GM23248 (cell line): ENCODE measurements at regions not wholly inside any gene's neighbourhood (a gene's known extent, or its start where the extent isn't known, plus 50 kb on each side); places are given as distances from the start of the nearest gene placed in this dataset.

ENCODE experiments used
- DNase-seq: peaks from one replicate; pipeline ENCODE4 v3.0.0-alpha.2; 2015
- H2AFZ ChIP-seq: fragments of 200-600 bp; sonication (generic); 2 replicates; pipeline ENCODE4 v1.6.1; 2016; ENCODE audit warnings: antibody characterized with exemption
- H3F3A ChIP-seq: fragments of 200-600 bp; sonication (generic); 2 replicates; pipeline ENCODE4 v1.6.1; 2016; ENCODE audit warnings: mild to moderate bottlenecking, antibody characterized with exemption, mixed run types; ENCODE audit not compliant: insufficient read depth
- H3K27ac ChIP-seq: fragments of 200-600 bp; sonication (generic); 2 replicates; pipeline ENCODE4 v1.5.1; 2016; ENCODE audit warnings: mild to moderate bottlenecking
- H3K27me3 ChIP-seq: fragments of 200-600 bp; sonication (generic); replicated peaks from 2 replicates; pipeline ENCODE4 v1.6.1; 2016; ENCODE audit warnings: mild to moderate bottlenecking; ENCODE audit not compliant: insufficient read depth
- H3K36me3 ChIP-seq: fragments of 200-600 bp; sonication (generic); 2 replicates; pipeline ENCODE4 v1.6.1; 2016; ENCODE audit warnings: low read depth, mild to moderate bottlenecking
- H3K4me1 ChIP-seq: fragments of 200-600 bp; sonication (generic); 2 replicates; pipeline ENCODE4 v1.6.1; 2016; ENCODE audit warnings: mild to moderate bottlenecking; ENCODE audit not compliant: insufficient read depth
- H3K4me2 ChIP-seq: fragments of 200-600 bp; sonication (generic); one replicate; pipeline ENCODE4 v1.6.1; 2016; ENCODE audit warnings: mild to moderate bottlenecking; ENCODE audit not compliant: unreplicated experiment
- H3K4me3 ChIP-seq: fragments of 200-600 bp; sonication (generic); 2 replicates; pipeline ENCODE4 v1.5.1; 2016; ENCODE audit warnings: mild to moderate bottlenecking
- H3K79me2 ChIP-seq: fragments of 200-600 bp; sonication (generic); 2 replicates; pipeline ENCODE4 v1.6.1; 2016; ENCODE audit warnings: mild to moderate bottlenecking; ENCODE audit not compliant: insufficient read depth
- H3K9ac ChIP-seq: fragments of 200-600 bp; sonication (generic); 2 replicates; pipeline ENCODE4 v1.6.1; 2016; ENCODE audit warnings: mild to moderate bottlenecking
- H3K9me2 ChIP-seq: fragments of 200-600 bp; sonication (generic); 2 replicates; pipeline ENCODE4 v1.6.1; 2016; ENCODE audit warnings: mixed run types, mild to moderate bottlenecking, moderate library complexity; ENCODE audit not compliant: insufficient read depth
- H3K9me3 ChIP-seq: fragments of 200-600 bp; sonication (generic); one replicate; pipeline ENCODE4 v1.6.1; 2017; ENCODE audit warnings: low read depth
- H4K20me1 ChIP-seq: fragments of 200-600 bp; sonication (generic); 2 replicates; pipeline ENCODE4 v1.6.0; 2016; ENCODE audit not compliant: insufficient read depth
- EZH2 ChIP-seq: fragments of 200-600 bp; sonication (generic); IDR thresholded peaks from 2 replicates; pipeline ENCODE4 v1.6.1; 2018; ENCODE audit warnings: antibody characterized with exemption, mild to moderate bottlenecking; ENCODE audit not compliant: insufficient read depth, poor library complexity, severe bottlenecking
- EZH2phosphoT487 ChIP-seq: fragments of 200-600 bp; sonication (generic); IDR thresholded peaks from 2 replicates; pipeline ENCODE4 v1.6.1; 2018; ENCODE audit warnings: antibody characterized with exemption, moderate library complexity, mild to moderate bottlenecking, low read depth; ENCODE audit not compliant: insufficient read depth
- WGBS, 2 experiments: methylation state at CpG; one replicate each; pipeline ENCODE4 v1.1.6; 2015 to 2017; ENCODE audit warnings: low lambda C conversion rate in 2 of 2, low coverage in 1 of 2; ENCODE audit errors: missing lambda C conversion rate in 2 of 2; 5-methylcytosine and 5-hydroxymethylcytosine counted together
- in situ Hi-C: fragments of 300-500 bp; cut with MboI; formaldehyde crosslinking; loops from 2 replicates; pipeline ENCODE4 v1.15.0; 2020

DNA sequence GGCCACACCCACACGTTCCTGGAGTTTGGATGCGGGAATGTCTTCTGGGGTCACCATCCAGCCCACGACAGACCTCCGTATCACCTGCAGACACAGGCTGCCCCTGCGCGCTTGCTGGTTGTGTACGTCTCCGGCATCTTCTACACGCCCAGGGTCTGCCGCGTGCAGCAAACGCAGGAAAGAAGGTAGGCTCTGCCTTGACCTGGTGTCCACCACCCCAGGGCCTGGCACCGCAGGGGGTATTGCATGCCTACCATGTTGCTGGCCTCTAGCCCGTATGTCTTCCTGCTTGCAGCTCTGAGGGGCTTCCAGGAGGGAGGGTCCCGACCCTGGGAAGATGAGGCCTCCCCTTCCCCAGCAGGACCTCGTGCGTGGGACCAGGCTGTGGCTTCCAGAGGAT lies 298.8 kb upstream of the IRX4 start:
- no peaks in the 10 kb centered on the region for H3F3A ChIP-seq
- no peak overlapping the region for H3K9ac ChIP-seq
- H2AFZ ChIP-seq = no peak overlapping the region
- no peaks in the 10 kb centered on the region for H3K9me3 ChIP-seq
- WGBS, 2 experiments = 71 to 74% methylated on average over 16 to 17 of the region's 17 CpGs
- H3K4me2 ChIP-seq = no peak overlapping the region
- no peaks in the 10 kb centered on the region for H3K36me3 ChIP-seq
- H3K4me1 ChIP-seq = no peaks in the 10 kb centered on the region
- H3K4me3 ChIP-seq = no peak overlapping the region
- no peak for DNase-seq
- TF ChIP-seq EZH2phosphoT487 = no peak
- TF ChIP-seq EZH2 = no peak
- H3K27ac ChIP-seq = no peak overlapping the region
- in situ Hi-C loops = no loop called here
- H3K27me3 ChIP-seq = no peaks in the 10 kb centered on the region
- H3K79me2 ChIP-seq = no peaks in the 10 kb centered on the region
- H4K20me1 ChIP-seq = no peaks in the 10 kb centered on the region
- no peaks in the 10 kb centered on the region for H3K9me2 ChIP-seq

DNA sequence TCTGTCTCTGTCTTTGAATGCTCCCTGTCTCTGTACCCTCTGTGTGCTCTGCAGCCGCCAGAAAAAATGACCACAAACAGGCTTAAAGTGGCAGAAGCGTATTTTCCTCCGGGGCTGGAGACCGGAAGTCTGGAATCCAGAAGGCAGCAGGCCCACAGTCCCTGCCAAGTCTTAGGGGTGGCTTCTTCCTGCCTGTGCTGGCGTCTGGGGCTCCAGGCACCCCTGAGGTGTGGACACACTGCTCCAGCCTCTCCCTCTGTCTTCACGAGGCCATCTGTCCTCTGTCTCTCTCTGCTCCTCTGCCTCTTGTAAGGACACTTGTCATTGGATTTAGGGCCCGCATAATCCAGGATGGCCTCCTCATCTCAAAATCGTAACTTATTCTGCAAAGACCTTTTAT lies 298.4 kb upstream of the IRX4 start:
- Histone ChIP-seq H3K79me2 (no peaks in the 10 kb centered on the region), H3K4me3 (no peak overlapping the region), H3K9me2 (no peaks in the 10 kb centered on the region), H2AFZ (no peak overlapping the region), H3K9ac (no peak overlapping the region), H3K27ac (no peak overlapping the region), H3K27me3 (no peaks in the 10 kb centered on the region), H3K36me3 (no peaks in the 10 kb centered on the region), H3K9me3 (no peaks in the 10 kb centered on the region), H3K4me2 (no peak overlapping the region), H3F3A (no peaks in the 10 kb centered on the region), H4K20me1 (no peaks in the 10 kb centered on the region), H3K4me1 (no peaks in the 10 kb centered on the region)
- no peak for DNase-seq
- TF ChIP-seq EZH2phosphoT487 (no peak), EZH2 (no peak)
- in situ Hi-C loops = no loop called here
- 33 to 34% methylated on average over 8 of the region's 8 CpGs for WGBS, 2 experiments

DNA sequence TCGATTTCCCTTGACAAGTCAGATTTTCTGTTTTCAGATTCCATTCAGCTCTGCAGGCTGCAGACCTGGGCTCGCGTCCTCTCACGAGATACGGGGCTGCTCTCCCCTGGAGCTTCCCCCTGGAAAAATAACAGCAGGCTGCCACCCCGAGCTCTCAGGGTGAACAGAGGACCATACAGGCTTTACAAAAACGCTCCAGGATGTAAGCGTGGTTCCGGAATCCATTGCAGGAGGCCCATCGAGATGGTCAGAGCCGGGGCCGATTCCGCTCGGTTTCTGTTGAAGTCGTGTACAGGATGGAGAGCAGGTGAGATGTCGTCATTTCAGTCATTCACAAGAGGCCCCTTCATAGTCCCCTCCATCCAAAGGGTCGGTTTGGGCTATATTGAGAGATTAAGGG lies 297.7 kb upstream of the IRX4 start:
- Histone ChIP-seq H3K79me2 (no peaks in the 10 kb centered on the region), H3K27me3 (no peaks in the 10 kb centered on the region), H3K4me1 (no peaks in the 10 kb centered on the region), H3K4me2 (no peak overlapping the region), H3K4me3 (no peak overlapping the region), H3K9me3 (no peaks in the 10 kb centered on the region), H3K27ac (no peak overlapping the region), H3K9ac (no peak overlapping the region), H3F3A (no peaks in the 10 kb centered on the region), H3K9me2 (no peaks in the 10 kb centered on the region), H2AFZ (no peak overlapping the region), H3K36me3 (no peaks in the 10 kb centered on the region), H4K20me1 (no peaks in the 10 kb centered on the region)
- in situ Hi-C loops = no loop called here
- 70 to 72% methylated on average over 17 of the region's 17 CpGs for WGBS, 2 experiments
- DNase-seq = no peak
- TF ChIP-seq EZH2phosphoT487 (no peak), EZH2 (no peak)

DNA sequence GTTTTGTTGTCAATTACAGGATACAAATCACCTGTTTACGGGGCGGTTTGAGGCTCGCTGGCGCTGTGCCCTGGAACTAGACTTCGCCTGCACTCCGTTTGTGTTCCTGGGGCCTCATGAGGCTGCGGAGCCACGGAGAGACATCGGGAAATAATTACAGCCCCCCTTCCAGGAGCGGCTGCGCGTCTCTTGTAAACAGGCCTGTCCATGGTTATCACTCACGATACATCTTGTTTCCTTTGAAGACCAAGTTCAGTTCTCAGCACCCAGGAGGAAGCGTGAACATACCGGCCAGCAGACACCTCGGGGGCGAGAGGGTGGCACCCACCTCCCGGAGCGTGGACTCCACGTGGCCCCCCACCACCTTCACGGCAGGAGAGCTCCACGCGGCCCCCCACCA lies 297.1 kb upstream of the IRX4 start:
- 28 to 30% methylated on average over 19 to 23 of the region's 23 CpGs for WGBS, 2 experiments
- TF ChIP-seq EZH2phosphoT487 = no peak
- TF ChIP-seq EZH2 = no peak
- no peaks in the 10 kb centered on the region for H3K4me1 ChIP-seq
- in situ Hi-C loops = no loop called here
- no peak overlapping the region for H3K4me2 ChIP-seq
- no peaks in the 10 kb centered on the region for H3F3A ChIP-seq
- no peak for DNase-seq
- H3K79me2 ChIP-seq = no peaks in the 10 kb centered on the region
- no peaks in the 10 kb centered on the region for H3K9me3 ChIP-seq
- H3K27ac ChIP-seq = no peak overlapping the region
- no peak overlapping the region for H2AFZ ChIP-seq
- H4K20me1 ChIP-seq = no peaks in the 10 kb centered on the region
- H3K36me3 ChIP-seq = no peaks in the 10 kb centered on the region
- H3K9me2 ChIP-seq = no peaks in the 10 kb centered on the region
- H3K4me3 ChIP-seq = no peak overlapping the region
- no peaks in the 10 kb centered on the region for H3K27me3 ChIP-seq
- no peak overlapping the region for H3K9ac ChIP-seq

DNA sequence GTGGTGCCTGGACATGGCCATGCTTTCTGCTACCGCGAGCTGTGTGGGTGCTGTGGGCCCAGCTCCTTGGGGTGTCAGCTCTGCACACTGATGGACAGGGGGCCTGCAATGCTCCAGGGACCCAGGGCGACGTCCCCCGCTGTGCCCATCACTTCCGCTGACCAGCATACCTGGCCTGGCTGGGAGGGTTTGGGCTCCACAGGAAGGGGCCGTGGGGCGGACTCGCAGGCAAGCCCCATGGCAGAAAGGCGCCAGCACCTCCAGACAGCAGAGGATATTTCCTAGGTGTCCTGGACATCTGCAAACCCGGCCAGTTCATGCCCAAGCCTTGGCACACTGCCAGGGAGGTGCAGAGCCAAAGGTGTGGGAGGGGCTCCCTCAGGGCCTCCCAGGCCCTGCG lies 295.8 kb upstream of the IRX4 start:
- in situ Hi-C loops = no loop called here
- H3K27ac ChIP-seq = no peak overlapping the region
- H3K4me1 ChIP-seq = no peaks in the 10 kb centered on the region
- DNase-seq = no peak
- no peaks in the 10 kb centered on the region for H3K36me3 ChIP-seq
- no peak overlapping the region for H2AFZ ChIP-seq
- TF ChIP-seq EZH2 (no peak), EZH2phosphoT487 (no peak)
- no peaks in the 10 kb centered on the region for H4K20me1 ChIP-seq
- no peak overlapping the region for H3K4me2 ChIP-seq
- no peaks in the 10 kb centered on the region for H3K9me2 ChIP-seq
- no peaks in the 10 kb centered on the region for H3F3A ChIP-seq
- WGBS, 2 experiments = 62 to 72% methylated on average over 11 to 12 of the region's 12 CpGs
- no peaks in the 10 kb centered on the region for H3K9me3 ChIP-seq
- no peak overlapping the region for H3K9ac ChIP-seq
- no peak overlapping the region for H3K4me3 ChIP-seq
- H3K27me3 ChIP-seq = no peaks in the 10 kb centered on the region
- H3K79me2 ChIP-seq = no peaks in the 10 kb centered on the region
